ENCODE measurements at regions not wholly inside any gene's neighbourhood (a gene's known extent, or its start where the extent isn't known, plus 50 kb on each side); places are given as distances from the start of the nearest gene placed in this dataset.

DNA sequence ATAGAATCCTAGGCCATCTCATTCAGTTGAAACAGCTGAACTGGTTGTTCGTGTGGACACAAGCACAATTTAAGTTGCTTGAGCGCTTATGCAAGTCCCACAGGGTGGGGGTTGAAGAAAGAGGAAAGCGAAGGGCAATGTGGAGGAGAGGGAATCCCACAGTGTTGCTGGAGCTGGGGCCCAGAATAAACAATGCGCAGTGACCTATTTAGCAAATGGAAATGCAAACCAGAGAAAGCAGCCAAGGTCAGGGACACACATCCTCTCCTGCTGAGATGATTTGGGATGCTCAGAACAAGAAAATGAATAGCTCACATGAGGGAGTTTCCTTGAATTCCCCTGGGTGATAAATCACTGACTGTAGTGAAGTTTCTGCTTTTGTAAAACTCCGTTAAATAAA is 838.3 kb downstream of the TLE4 start:
- TF ChIP-seq SIN3A (IDR thresholded peaks at IDR 0.05; ENCODE audit: borderline replicate concordance, insufficient read depth, low read length): no peak
- no peak for TF ChIP-seq TAF1 (IDR thresholded peaks at IDR 0.05; ENCODE audit: borderline replicate concordance, insufficient read depth, low read length)
- TF ChIP-seq, protein P1, sequence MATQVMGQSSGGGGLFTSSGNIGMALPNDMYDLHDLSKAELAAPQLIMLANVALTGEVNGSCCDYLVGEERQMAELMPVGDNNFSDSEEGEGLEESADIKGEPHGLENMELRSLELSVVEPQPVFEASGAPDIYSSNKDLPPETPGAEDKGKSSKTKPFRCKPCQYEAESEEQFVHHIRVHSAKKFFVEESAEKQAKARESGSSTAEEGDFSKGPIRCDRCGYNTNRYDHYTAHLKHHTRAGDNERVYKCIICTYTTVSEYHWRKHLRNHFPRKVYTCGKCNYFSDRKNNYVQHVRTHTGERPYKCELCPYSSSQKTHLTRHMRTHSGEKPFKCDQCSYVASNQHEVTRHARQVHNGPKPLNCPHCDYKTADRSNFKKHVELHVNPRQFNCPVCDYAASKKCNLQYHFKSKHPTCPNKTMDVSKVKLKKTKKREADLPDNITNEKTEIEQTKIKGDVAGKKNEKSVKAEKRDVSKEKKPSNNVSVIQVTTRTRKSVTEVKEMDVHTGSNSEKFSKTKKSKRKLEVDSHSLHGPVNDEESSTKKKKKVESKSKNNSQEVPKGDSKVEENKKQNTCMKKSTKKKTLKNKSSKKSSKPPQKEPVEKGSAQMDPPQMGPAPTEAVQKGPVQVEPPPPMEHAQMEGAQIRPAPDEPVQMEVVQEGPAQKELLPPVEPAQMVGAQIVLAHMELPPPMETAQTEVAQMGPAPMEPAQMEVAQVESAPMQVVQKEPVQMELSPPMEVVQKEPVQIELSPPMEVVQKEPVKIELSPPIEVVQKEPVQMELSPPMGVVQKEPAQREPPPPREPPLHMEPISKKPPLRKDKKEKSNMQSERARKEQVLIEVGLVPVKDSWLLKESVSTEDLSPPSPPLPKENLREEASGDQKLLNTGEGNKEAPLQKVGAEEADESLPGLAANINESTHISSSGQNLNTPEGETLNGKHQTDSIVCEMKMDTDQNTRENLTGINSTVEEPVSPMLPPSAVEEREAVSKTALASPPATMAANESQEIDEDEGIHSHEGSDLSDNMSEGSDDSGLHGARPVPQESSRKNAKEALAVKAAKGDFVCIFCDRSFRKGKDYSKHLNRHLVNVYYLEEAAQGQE (IDR thresholded peaks at IDR 0.05; ENCODE audit: insufficient read depth in 1 of 2, low read depth in 2 of 2, low read length in 2 of 2): no peak
- no peak for TF ChIP-seq FOXP2 (optimal IDR thresholded peaks at IDR 0.05; ENCODE audit: borderline replicate concordance, extremely low read depth, extremely low read length, insufficient read depth)
- no peak for TF ChIP-seq POLR2AphosphoS5 (IDR thresholded peaks at IDR 0.05; ENCODE audit: low read depth, low read length)

DNA sequence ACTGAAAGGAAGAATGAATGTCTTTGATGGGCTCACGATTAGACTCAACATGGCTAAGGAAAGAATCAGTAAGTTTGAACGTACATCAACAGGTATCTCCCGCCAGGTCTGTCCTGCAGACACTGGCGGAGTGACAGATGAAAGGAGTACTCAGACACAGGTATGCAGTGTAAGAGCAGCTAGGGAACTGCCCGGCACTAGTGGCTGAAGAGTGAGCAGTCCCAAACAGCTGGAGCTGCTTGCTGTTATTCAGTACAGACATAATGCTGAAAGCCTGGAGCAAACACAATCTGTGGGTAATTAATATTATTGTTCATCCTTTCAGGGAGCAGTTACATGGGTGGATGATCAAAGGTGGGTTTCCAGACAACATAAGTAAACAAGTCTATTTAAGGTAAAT is 835.5 kb downstream of the TLE4 start:
- TF ChIP-seq, protein P1 (IDR thresholded peaks at IDR 0.05; ENCODE audit: insufficient read depth in 1 of 2, low read depth in 2 of 2, low read length in 2 of 2): no peak
- no peak for TF ChIP-seq POLR2AphosphoS5 (IDR thresholded peaks at IDR 0.05; ENCODE audit: low read depth, low read length)
- TF ChIP-seq SIN3A (IDR thresholded peaks at IDR 0.05; ENCODE audit: borderline replicate concordance, insufficient read depth, low read length): no peak
- no peak for TF ChIP-seq FOXP2 (optimal IDR thresholded peaks at IDR 0.05; ENCODE audit: borderline replicate concordance, extremely low read depth, extremely low read length, insufficient read depth)
- no peak for TF ChIP-seq TAF1 (IDR thresholded peaks at IDR 0.05; ENCODE audit: borderline replicate concordance, insufficient read depth, low read length)

DNA sequence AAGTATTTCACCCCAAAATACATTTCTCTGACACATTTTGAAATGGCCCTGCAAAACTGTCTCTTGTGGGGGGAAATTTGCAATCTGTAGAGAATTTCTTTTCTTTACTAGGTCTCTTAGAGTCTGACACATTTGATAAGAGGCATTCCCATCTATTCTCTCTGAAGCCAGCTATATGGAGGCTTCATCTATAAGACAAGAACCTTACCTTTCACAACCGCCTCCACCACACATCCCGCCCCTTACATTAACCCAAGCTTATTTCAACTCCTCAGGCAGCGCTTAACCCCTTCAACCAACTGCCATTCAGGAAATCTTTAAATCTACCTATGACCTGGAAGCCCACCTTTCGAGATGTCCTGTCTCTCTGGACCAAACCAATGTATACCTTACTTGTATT is 829.5 kb downstream of the TLE4 start:
- TF ChIP-seq FOXP2 (optimal IDR thresholded peaks at IDR 0.05; ENCODE audit: borderline replicate concordance, extremely low read depth, extremely low read length, insufficient read depth) (no peak), TAF1 (IDR thresholded peaks at IDR 0.05; ENCODE audit: borderline replicate concordance, insufficient read depth, low read length) (no peak), SIN3A (IDR thresholded peaks at IDR 0.05; ENCODE audit: borderline replicate concordance, insufficient read depth, low read length) (no peak), POLR2AphosphoS5 (IDR thresholded peaks at IDR 0.05; ENCODE audit: low read depth, low read length) (no peak)
- TF ChIP-seq, protein P1 (IDR thresholded peaks at IDR 0.05; ENCODE audit: insufficient read depth in 1 of 2, low read depth in 2 of 2, low read length in 2 of 2): no peak

DNA sequence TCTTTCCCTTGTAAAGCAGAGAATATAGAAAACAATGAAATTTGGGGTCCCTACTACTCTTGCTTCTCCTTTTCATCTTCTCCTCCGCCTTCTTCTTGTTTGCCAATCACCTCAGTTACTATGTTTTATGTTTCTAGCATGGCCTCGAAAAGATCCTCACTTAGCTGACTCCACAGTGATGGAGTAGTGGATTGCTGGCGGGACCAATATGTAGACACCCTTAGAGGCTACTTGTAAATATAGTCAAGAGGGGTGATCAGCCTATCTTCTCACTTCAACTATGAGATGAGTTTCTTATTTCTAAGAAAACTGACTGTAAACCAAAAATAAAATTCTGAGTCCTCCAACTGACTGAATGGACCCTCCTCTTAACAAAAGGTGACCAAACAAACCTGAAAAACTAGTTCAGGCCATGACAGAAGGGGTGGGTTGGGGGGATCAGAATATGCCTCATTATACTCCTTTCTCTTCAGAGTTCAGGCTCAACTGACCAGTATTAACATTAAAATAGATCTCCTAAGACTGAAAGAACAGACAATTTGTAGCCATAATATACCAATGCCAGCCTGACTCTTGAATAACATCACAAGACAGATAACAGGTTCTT is 829.0 kb downstream of the TLE4 start:
- TF ChIP-seq, protein P1 (IDR thresholded peaks at IDR 0.05; ENCODE audit: insufficient read depth in 1 of 2, low read depth in 2 of 2, low read length in 2 of 2): no peak
- TF ChIP-seq FOXP2 (optimal IDR thresholded peaks at IDR 0.05; ENCODE audit: borderline replicate concordance, extremely low read depth, extremely low read length, insufficient read depth) (no peak), TAF1 (IDR thresholded peaks at IDR 0.05; ENCODE audit: borderline replicate concordance, insufficient read depth, low read length) (no peak), POLR2AphosphoS5 (IDR thresholded peaks at IDR 0.05; ENCODE audit: low read depth, low read length) (no peak), SIN3A (IDR thresholded peaks at IDR 0.05; ENCODE audit: borderline replicate concordance, insufficient read depth, low read length) (no peak)
